ENCODE measurements at regions not wholly inside any gene's neighbourhood (a gene's known extent, or its start where the extent isn't known, plus 50 kb on each side); places are given as distances from the start of the nearest gene placed in this dataset.

DNA sequence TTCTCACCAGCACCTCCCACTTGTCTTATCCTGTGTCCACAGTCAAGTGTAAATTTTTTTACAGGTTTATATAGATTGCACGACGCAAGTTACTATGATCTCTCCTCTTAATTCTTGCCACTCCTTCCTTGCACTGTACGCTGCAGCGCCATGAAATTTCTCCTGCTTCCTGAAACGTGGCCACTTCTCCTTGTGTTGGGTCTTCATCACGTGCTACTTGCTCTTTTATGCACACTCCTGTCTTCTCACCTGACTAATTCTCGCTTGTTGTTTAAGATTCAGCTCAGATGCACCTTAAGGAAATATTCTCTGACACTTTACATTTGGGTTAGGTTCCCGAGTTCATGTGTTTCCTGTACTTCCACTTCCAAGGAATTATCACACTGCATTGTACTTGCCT, 76.5 kb upstream of the ODAD2 start:
- TF ChIP-seq, protein P1, sequence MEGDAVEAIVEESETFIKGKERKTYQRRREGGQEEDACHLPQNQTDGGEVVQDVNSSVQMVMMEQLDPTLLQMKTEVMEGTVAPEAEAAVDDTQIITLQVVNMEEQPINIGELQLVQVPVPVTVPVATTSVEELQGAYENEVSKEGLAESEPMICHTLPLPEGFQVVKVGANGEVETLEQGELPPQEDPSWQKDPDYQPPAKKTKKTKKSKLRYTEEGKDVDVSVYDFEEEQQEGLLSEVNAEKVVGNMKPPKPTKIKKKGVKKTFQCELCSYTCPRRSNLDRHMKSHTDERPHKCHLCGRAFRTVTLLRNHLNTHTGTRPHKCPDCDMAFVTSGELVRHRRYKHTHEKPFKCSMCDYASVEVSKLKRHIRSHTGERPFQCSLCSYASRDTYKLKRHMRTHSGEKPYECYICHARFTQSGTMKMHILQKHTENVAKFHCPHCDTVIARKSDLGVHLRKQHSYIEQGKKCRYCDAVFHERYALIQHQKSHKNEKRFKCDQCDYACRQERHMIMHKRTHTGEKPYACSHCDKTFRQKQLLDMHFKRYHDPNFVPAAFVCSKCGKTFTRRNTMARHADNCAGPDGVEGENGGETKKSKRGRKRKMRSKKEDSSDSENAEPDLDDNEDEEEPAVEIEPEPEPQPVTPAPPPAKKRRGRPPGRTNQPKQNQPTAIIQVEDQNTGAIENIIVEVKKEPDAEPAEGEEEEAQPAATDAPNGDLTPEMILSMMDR (conservative IDR thresholded peaks at IDR 0.05): no peak
- H3K27ac ChIP-seq: no peak overlapping the region

DNA sequence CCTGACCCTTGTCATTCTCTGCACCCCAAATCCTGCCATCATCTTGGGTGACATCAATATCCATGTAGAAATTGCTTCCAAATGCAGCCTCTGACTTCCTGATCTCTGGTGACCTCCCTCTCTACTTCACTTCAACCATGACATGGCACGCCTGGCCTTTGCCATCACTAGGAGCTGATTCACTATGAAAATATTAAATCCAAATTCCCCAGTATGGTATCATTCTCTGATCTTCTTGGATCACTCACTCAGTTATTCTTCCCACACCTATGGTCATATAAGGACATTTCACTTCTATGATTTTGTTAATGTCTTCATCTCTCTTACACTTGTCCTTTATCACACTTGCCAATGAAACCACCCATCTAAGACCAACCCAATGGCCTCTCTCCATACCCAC, 73.7 kb upstream of the ODAD2 start:
- TF ChIP-seq, protein P1 (conservative IDR thresholded peaks at IDR 0.05): no peak
- no peak overlapping the region for H3K27ac ChIP-seq

DNA sequence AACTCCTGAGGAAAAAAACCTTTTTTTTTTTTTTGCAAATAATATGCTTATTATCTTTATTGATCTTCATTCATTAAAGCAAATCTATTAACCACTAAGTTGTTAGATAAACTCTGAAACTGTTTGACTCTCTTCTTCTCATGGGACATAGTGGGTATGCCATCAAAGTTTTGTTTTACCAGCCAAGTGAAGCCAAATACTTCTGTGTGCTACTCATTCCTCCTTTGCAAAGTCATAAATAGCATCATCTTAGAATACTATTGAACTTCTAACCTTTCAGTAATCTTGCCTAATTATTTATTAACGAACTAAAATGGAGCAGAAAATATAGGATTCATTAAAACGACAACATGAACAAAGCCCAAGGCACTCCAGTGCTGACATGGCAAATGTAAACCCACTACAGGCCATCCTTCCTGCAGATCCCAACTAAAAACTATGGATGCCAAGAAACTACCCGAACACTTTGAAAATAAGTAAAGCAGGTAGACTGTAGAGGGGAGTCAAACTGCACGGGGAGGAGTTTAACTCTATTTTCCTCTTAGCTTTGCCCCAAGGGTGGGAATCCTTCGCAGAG, 61.2 kb upstream of the ODAD2 start:
- TF ChIP-seq, protein P1 (conservative IDR thresholded peaks at IDR 0.05): no peak
- no peak overlapping the region for H3K27ac ChIP-seq

DNA sequence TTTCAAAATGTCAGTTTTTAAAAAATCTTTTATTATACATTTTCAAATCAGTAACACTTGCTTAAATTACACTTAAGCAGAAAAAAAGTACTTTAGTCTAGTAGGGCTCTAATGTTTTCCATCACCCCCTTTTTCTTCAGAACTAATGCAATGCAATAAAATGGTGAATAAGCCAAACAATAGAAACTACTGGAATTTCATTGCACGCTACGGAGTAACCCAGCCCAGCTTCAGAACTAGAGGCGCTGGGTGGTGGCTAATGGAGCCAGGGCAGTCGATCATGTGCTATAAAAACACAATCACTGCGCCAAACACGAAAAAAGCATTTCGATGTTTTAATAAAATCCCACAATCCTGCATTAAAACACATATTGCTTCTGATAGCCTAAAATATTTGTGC, 59.9 kb upstream of the ODAD2 start:
- no peak overlapping the region for H3K27ac ChIP-seq
- TF ChIP-seq, protein P1 (conservative IDR thresholded peaks at IDR 0.05): no peak

DNA sequence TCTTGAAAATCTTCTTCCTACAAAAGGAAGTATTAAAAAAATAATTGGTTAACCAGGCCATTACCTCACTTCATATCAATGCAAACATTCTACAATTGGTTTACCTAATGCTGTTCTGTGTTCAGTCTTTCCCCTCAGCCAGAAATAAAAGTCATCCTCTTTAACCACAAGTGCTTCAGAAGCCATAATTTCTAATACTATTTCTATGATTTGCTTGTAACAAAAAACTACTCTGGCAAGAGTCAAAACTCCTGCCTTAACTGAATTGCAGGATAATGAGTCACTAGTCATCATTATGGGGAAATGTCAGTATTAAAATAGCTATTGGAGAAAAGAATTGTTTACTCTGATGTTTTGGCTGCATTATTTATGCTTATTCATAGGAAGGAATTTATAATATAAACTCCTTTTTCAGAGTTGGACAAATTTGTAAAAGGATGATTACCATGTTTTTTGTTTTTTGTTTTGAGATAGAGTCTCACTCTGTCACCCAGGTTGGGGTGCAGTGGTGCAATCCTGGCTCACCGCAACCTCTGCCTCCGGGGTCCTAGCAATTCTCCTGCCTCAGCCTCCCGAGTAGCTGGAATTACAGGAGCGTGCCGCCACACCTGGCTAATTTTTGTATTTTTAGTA, 55.5 kb upstream of the ODAD2 start:
- H3K27ac ChIP-seq: no peak overlapping the region
- TF ChIP-seq, protein P1 (conservative IDR thresholded peaks at IDR 0.05): no peak

DNA sequence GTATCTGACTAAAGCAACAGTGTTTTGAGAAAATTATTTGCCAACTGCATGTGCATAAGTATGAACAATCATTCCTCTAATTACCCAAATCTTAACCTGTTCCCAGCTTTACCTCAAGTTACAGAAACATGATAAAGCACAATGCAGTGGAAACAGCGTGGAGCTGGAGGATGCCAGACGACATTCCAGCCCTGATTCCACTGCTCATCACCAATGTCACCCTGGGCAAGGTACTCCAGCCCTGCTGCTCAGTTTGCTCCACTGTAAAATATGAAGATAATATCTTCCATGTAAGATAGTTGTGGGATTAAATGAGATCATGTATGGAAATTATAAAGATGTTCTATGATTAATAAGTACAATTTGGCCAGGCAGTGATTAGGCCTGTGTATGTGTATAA, 50.4 kb upstream of the ODAD2 start:
- H3K27ac ChIP-seq: no peak overlapping the region
- TF ChIP-seq, protein P1 (conservative IDR thresholded peaks at IDR 0.05): no peak
